ENCODE measurements at regions not wholly inside any gene's neighbourhood (a gene's known extent, or its start where the extent isn't known, plus 50 kb on each side); places are given as distances from the start of the nearest gene placed in this dataset.

DNA sequence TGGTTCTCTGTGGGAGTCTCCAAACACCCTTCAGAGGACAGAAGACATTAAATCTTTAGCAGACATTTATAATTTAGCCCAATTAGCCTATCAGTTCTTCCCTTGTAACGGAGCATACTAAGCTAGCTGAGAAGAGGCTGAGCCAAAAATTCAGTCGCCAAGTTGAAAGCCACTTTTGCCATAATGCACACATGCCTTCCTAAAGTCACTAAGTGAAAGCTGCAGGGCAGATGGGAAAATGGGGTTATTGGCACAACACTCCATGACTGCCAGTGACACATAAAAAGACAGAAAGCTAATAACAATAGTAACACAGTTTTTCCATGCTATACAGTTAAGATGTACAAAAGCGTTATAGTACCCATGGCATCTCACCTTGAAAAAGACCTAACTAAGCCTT is 176.2 kb downstream of the DIRAS2 start:
- TF ChIP-seq, protein P1, sequence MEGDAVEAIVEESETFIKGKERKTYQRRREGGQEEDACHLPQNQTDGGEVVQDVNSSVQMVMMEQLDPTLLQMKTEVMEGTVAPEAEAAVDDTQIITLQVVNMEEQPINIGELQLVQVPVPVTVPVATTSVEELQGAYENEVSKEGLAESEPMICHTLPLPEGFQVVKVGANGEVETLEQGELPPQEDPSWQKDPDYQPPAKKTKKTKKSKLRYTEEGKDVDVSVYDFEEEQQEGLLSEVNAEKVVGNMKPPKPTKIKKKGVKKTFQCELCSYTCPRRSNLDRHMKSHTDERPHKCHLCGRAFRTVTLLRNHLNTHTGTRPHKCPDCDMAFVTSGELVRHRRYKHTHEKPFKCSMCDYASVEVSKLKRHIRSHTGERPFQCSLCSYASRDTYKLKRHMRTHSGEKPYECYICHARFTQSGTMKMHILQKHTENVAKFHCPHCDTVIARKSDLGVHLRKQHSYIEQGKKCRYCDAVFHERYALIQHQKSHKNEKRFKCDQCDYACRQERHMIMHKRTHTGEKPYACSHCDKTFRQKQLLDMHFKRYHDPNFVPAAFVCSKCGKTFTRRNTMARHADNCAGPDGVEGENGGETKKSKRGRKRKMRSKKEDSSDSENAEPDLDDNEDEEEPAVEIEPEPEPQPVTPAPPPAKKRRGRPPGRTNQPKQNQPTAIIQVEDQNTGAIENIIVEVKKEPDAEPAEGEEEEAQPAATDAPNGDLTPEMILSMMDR (IDR thresholded peaks at IDR 0.05), result no peak
- Mint-ChIP-seq H3K27ac (peak overlapping the region; percentile 2), H3K4me3 (no peak overlapping the region), H3K9me3 (peaks cover 14% of the 10 kb centered on the region), H3K36me3 (ENCODE audit: low read depth) (no peaks in the 10 kb centered on the region), H3K27me3 (ENCODE audit: low read depth, poor library complexity) (peaks cover 2% of the 10 kb centered on the region), H3K4me1 (peaks cover 16% of the 10 kb centered on the region)
- no peak for DNase-seq

DNA sequence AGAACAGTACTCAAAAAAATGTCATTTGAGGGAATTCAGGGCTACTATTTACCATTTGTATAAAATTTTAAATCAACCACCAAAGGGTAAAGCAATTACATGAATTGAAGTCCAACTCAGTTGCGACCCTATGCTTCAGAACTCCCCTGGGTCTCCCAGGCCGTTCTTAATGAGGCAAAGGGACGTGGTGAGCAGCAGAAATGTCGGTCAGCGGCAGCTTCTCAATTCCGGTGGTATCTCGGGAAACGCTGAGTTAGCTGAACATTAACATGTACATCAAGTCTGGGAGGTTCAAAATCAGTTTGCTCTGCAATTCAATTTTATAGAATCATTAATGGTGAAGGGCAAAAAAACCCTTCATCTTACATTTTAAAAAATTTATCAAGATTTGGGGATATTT is 173.2 kb downstream of the DIRAS2 start:
- Mint-ChIP-seq H3K36me3 (ENCODE audit: low read depth) (no peaks in the 10 kb centered on the region), H3K27ac (no peak overlapping the region), H3K4me1 (peaks cover 16% of the 10 kb centered on the region), H3K4me3 (no peak overlapping the region), H3K9me3 (peaks cover 3% of the 10 kb centered on the region), H3K27me3 (ENCODE audit: low read depth, poor library complexity) (peaks cover 2% of the 10 kb centered on the region)
- no peak for DNase-seq
- TF ChIP-seq, protein P1 (IDR thresholded peaks at IDR 0.05), result no peak

DNA sequence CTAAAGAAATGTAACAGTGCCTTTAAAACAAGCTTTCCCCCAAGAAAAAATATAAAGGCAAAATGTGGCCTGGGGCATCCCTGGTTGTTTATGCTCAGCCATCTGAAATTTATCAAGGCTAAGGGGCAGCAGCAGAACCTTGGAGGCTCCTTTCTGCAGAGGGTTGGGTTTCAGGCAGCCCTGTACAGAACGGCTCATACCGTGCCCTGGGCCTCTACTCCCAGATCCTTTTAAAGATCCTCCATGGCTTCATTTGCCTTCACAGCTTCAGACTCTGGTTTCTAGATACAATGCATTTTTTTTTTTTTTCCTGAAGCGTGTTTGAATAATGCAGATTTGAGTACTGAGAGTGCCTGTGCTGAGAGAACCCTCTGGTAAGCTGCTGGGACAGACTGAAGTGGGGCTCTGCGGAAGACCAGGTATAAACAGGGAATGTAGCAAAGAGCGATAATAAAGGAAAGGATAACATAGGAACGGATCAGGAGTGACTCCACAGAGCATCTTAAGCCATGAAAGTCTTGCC is 172.7 kb downstream of the DIRAS2 start:
- no peaks in the 10 kb centered on the region for H3K36me3 Mint-ChIP-seq (ENCODE audit: low read depth)

DNA sequence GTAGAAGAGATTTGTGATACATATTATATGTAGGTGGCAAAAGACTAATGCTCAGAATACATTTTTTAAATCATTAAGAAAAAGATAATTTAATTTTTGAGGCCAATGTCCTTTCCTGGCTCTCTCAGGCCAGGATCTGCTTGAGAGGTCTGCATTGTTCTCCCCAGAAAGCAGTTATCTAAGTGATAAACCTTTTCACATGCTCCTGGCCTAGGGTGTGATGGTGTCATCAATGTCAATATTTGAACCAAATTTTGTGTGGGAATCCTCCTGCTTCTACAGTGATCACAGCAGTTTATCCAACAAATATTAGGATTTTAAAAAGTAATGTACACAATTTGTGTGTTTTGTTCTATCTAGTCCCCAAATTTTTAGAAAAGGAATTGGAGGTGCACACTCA is 166.6 kb downstream of the DIRAS2 start:
- peaks cover under 1% of the 10 kb centered on the region for H3K9me3 Mint-ChIP-seq
- TF ChIP-seq, protein P1 (IDR thresholded peaks at IDR 0.05), result no peak
- H3K27ac Mint-ChIP-seq, result no peak overlapping the region
- peaks cover 7% of the 10 kb centered on the region for H3K4me1 Mint-ChIP-seq
- H3K27me3 Mint-ChIP-seq (ENCODE audit: low read depth, poor library complexity), result peaks cover under 1% of the 10 kb centered on the region
- no peaks in the 10 kb centered on the region for H3K36me3 Mint-ChIP-seq (ENCODE audit: low read depth)
- H3K4me3 Mint-ChIP-seq, result no peak overlapping the region
- no peak for DNase-seq

More for the DNA sequence above, 172.7 kb downstream of the DIRAS2 start:
- DNase-seq, result no peak
- peaks cover 2% of the 10 kb centered on the region for H3K27me3 Mint-ChIP-seq (ENCODE audit: low read depth, poor library complexity)
- H3K9me3 Mint-ChIP-seq, result peaks cover 3% of the 10 kb centered on the region
- TF ChIP-seq, protein P1 (IDR thresholded peaks at IDR 0.05), result no peak
- H3K4me1 Mint-ChIP-seq, result peaks cover 11% of the 10 kb centered on the region
- peak overlapping the region; percentile 72 for H3K27ac Mint-ChIP-seq
- H3K4me3 Mint-ChIP-seq, result no peak overlapping the region

DNA sequence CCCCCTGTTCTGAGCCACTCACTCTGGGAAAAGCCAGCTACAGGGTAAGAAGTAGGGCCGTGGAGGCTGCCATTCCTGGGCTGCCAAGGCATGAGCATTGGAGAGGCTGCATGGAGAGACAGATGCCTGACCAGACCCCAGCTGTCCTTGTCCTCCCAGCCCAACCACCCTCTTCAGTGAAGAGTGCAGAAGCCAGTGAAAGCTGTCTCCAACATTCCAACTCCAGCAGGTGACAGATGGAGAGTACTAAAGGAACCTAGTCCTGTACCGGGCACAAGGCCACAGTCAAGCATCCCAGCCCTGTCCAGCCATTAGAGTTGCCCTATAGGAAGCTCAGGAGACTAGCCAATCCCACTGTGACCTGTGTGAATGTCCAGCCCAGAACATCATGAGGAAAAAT is 165.1 kb downstream of the DIRAS2 start:
- H3K27ac Mint-ChIP-seq, result no peak overlapping the region
- peaks cover 7% of the 10 kb centered on the region for H3K4me1 Mint-ChIP-seq
- no peaks in the 10 kb centered on the region for H3K36me3 Mint-ChIP-seq (ENCODE audit: low read depth)
- no peaks in the 10 kb centered on the region for H3K9me3 Mint-ChIP-seq
- DNase-seq, result no peak
- TF ChIP-seq, protein P1 (IDR thresholded peaks at IDR 0.05), result no peak
- no peaks in the 10 kb centered on the region for H3K27me3 Mint-ChIP-seq (ENCODE audit: low read depth, poor library complexity)
- H3K4me3 Mint-ChIP-seq, result no peak overlapping the region

DNA sequence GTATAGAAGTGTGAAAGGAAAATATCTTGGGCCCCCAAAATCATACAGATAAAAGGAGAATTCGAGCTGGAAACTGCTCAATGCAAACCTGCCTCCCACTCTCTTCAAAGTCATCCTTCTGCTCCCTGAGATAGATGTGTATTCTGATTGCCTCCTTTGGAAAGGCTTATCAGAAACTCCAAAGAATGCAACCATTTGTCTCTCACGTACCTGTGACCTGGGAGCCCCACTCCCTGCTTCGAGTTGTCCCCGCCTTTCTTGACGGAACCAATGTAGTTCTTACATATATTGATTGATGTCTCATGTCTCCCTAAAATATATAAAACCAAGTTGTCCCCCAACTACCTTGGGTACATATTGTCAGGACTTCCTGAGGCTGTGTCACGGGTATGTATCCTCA is 163.8 kb downstream of the DIRAS2 start:
- no peaks in the 10 kb centered on the region for H3K9me3 Mint-ChIP-seq
- H3K27me3 Mint-ChIP-seq (ENCODE audit: low read depth, poor library complexity), result peaks cover 3% of the 10 kb centered on the region
- TF ChIP-seq, protein P1 (IDR thresholded peaks at IDR 0.05), result no peak
- no peak overlapping the region for H3K4me3 Mint-ChIP-seq
- peaks cover 7% of the 10 kb centered on the region for H3K4me1 Mint-ChIP-seq
- no peak overlapping the region for H3K27ac Mint-ChIP-seq
- no peak for DNase-seq
- no peaks in the 10 kb centered on the region for H3K36me3 Mint-ChIP-seq (ENCODE audit: low read depth)
